ENCODE measurements at regions not wholly inside any gene's neighbourhood (a gene's known extent, or its start where the extent isn't known, plus 50 kb on each side); places are given as distances from the start of the nearest gene placed in this dataset.

DNA sequence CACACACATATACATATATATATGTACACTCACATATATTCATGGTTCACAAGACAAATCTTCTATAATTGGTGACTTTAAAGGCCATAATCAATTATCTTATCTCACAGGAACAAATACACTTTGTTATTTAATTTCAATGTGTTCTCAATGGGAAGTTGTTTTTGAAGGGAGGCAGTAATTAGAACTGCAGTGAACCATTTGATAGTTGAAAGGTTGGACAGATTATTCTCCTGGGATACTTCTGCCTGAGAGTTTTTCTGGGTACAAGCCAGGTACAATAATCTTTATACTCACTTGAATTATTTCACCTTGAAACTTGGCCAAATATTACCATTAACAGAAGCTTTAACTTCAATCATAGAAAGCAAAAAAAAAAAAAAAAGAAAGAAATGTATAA is 546.6 kb upstream of the LRRTM4 start:
- no peak for TF ChIP-seq POLR2A (IDR thresholded peaks at IDR 0.05)
- TF ChIP-seq, protein P1, sequence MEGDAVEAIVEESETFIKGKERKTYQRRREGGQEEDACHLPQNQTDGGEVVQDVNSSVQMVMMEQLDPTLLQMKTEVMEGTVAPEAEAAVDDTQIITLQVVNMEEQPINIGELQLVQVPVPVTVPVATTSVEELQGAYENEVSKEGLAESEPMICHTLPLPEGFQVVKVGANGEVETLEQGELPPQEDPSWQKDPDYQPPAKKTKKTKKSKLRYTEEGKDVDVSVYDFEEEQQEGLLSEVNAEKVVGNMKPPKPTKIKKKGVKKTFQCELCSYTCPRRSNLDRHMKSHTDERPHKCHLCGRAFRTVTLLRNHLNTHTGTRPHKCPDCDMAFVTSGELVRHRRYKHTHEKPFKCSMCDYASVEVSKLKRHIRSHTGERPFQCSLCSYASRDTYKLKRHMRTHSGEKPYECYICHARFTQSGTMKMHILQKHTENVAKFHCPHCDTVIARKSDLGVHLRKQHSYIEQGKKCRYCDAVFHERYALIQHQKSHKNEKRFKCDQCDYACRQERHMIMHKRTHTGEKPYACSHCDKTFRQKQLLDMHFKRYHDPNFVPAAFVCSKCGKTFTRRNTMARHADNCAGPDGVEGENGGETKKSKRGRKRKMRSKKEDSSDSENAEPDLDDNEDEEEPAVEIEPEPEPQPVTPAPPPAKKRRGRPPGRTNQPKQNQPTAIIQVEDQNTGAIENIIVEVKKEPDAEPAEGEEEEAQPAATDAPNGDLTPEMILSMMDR (IDR thresholded peaks at IDR 0.05) = no peak
- TF ChIP-seq POLR2AphosphoS5 (IDR thresholded peaks at IDR 0.05; ENCODE audit: insufficient read depth in 1 of 2, low read depth in 1 of 2) = no peak

All from vagina (tissue), 2 donors.